A673 (cell line): ENCODE measurements at regions not wholly inside any gene's neighbourhood (a gene's known extent, or its start where the extent isn't known, plus 50 kb on each side); places are given as distances from the start of the nearest gene placed in this dataset.
A peak's percentile ranks its signal among the peaks of the same experiment; 100 is the strongest.

Experiments
- BruUV-seq: library from RNA; stranded (reverse); fragments of 400-500 nt; replicated peaks from 2 replicates; lab custom pipeline; 2021; lab: Mats Ljungman, UMichigan
- CTCF ChIA-PET: fragments of 300-600 bp; sonication (Branson Sonifier 250); formaldehyde crosslinking; loops from one replicate; lab custom pipeline; 2022; ENCODE audit warnings: antibody characterized with exemption; lab: Charles Lee
- POLR2A ChIA-PET: fragments of 300-600 bp; sonication (Branson Sonifier 250); formaldehyde crosslinking; loops from one replicate; lab custom pipeline; 2022; ENCODE audit warnings: antibody characterized with exemption; ENCODE audit not compliant: low non-redundant PET; lab: Charles Lee
- DNase-seq: peaks from one replicate; pipeline ENCODE4 v3.0.0-alpha.2; 2015; ENCODE audit warnings: low spot score
- H3K27ac ChIP-seq: fragments of 200-600 bp; sonication (generic); 2 replicates; pipeline ENCODE4 v1.5.1; 2016; ENCODE audit warnings: mixed run types, low read depth, mild to moderate bottlenecking, mixed read lengths, antibody characterized with exemption, low read length; ENCODE audit not compliant: poor library complexity, severe bottlenecking
- H3K27me3 ChIP-seq: fragments of 200-600 bp; sonication (generic); replicated peaks from 2 replicates; pipeline ENCODE4 v1.6.1; 2017; ENCODE audit warnings: mixed run types, low read depth, mild to moderate bottlenecking, mixed read lengths, antibody characterized with exemption, low read length; ENCODE audit not compliant: insufficient read depth, poor library complexity
- H3K36me3 ChIP-seq: fragments of 200-600 bp; sonication (generic); 2 replicates; pipeline ENCODE4 v1.6.1; 2016; ENCODE audit warnings: mixed run types, mild to moderate bottlenecking, mixed read lengths, antibody characterized with exemption, low read length; ENCODE audit not compliant: insufficient read depth, poor library complexity, severe bottlenecking
- H3K4me1 ChIP-seq: fragments of 200-600 bp; sonication (generic); 2 replicates; pipeline ENCODE4 v1.6.1; 2017; ENCODE audit warnings: mixed run types, mild to moderate bottlenecking, mixed read lengths, antibody characterized with exemption, low read length; ENCODE audit not compliant: insufficient read depth, poor library complexity, severe bottlenecking
- H3K4me3 ChIP-seq: fragments of 200-600 bp; sonication (generic); 2 replicates; pipeline ENCODE4 v1.5.1; 2016; ENCODE audit warnings: low read depth, mixed run types, mild to moderate bottlenecking, mixed read lengths, low read length; ENCODE audit not compliant: poor library complexity, severe bottlenecking
- H3K9me3 ChIP-seq: fragments of 200-600 bp; sonication (generic); 2 replicates; pipeline ENCODE4 v1.6.1; 2016; ENCODE audit warnings: mixed run types, low read depth, mild to moderate bottlenecking, mixed read lengths, antibody characterized with exemption, low read length; ENCODE audit not compliant: poor library complexity, severe bottlenecking
- EZH2 ChIP-seq: fragments of 200-600 bp; sonication (generic); IDR thresholded peaks from 2 replicates; pipeline ENCODE4 v1.6.1; 2017; ENCODE audit warnings: borderline replicate concordance, low read depth, mild to moderate bottlenecking, mixed read lengths, antibody characterized with exemption, low read length; ENCODE audit not compliant: poor library complexity, severe bottlenecking
- intact Hi-C: fragments of 100-400 bp; cut with micrococcal nuclease; formaldehyde crosslinking; loops from one replicate; pipeline ENCODE4 v1.10.0; 2022; ENCODE audit not compliant: unreplicated experiment
- TF ChIP-seq, protein P1 (sequence below): fragments of 300-800, 200-600 bp; sonication (generic); conservative IDR thresholded peaks from 2 replicates; pipeline ENCODE4 v1.5.1; 2017; ENCODE audit warnings: low read depth, mild to moderate bottlenecking, antibody characterized with exemption, low read length, moderate library complexity, mixed read lengths

DNA sequence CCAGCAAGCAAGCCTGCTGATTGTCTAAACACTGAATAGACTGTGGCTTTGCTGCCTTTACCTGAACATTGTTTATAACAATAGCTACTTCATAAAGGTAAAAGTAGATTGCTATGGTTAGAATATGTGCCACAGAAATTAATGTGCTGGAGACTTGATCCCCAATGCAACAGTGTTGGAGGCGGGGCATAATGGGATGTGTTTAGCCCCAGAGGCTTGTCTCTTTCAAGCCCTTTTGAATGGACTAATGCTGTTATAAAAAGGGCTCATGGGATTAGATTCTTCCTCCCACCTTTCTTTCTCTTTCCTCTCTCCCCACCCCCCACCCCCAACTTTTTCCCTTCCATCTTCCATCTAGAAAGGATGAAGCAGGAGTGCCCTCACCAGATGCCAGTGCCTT is 80.2 kb upstream of the PPP2R5A start:
- DNase-seq: no peak
- POLR2A ChIA-PET: no interaction called here

DNA sequence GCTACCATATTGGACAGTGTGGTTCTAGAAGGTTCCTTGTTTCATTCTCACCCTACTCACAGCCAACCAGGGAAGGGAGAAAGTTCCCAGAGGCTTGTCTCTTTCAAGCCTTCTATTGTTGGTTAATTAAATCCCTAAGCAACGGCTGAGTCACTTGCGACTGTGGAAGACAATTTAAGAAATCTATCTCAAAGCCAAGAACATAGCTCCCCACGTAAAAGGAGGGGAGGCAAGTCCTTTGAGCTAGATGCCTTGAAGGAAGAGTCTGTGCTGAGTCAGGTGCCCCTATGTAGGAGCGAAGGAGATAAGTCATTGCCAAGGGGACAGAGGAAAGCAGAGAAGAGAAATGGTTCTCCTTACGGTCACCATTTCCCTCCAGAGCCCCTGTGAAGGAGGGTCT is 79.4 kb upstream of the PPP2R5A start:
- H3K27ac ChIP-seq: no peak overlapping the region
- no peaks in the 10 kb centered on the region for H3K27me3 ChIP-seq
- no peaks in the 10 kb centered on the region for H3K4me1 ChIP-seq
- POLR2A ChIA-PET: no interaction called here
- H3K36me3 ChIP-seq: no peaks in the 10 kb centered on the region
- no peaks in the 10 kb centered on the region for H3K9me3 ChIP-seq
- no TSS peak for BruUV-seq
- TF ChIP-seq, protein P1, sequence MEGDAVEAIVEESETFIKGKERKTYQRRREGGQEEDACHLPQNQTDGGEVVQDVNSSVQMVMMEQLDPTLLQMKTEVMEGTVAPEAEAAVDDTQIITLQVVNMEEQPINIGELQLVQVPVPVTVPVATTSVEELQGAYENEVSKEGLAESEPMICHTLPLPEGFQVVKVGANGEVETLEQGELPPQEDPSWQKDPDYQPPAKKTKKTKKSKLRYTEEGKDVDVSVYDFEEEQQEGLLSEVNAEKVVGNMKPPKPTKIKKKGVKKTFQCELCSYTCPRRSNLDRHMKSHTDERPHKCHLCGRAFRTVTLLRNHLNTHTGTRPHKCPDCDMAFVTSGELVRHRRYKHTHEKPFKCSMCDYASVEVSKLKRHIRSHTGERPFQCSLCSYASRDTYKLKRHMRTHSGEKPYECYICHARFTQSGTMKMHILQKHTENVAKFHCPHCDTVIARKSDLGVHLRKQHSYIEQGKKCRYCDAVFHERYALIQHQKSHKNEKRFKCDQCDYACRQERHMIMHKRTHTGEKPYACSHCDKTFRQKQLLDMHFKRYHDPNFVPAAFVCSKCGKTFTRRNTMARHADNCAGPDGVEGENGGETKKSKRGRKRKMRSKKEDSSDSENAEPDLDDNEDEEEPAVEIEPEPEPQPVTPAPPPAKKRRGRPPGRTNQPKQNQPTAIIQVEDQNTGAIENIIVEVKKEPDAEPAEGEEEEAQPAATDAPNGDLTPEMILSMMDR: no peak
- TF ChIP-seq EZH2: no peak
- CTCF ChIA-PET: no interaction called here
- peak; percentile 45 for DNase-seq
- intact Hi-C loops: no loop called here
- no peak overlapping the region for H3K4me3 ChIP-seq

More for the DNA sequence above, 80.2 kb upstream of the PPP2R5A start:
- no peak overlapping the region for H3K4me3 ChIP-seq
- no peaks in the 10 kb centered on the region for H3K9me3 ChIP-seq
- no TSS peak for BruUV-seq
- CTCF ChIA-PET: interaction anchor here (0.5 kb wide), 1 partner anchor 127 kb away, joined by 3 read pairs; no protein-coding TSS in a partner anchor
- intact Hi-C loops: no loop called here
- H3K27ac ChIP-seq: no peak overlapping the region
- no peaks in the 10 kb centered on the region for H3K4me1 ChIP-seq
- no peaks in the 10 kb centered on the region for H3K36me3 ChIP-seq
- no peak for TF ChIP-seq EZH2
- TF ChIP-seq, protein P1: no peak
- H3K27me3 ChIP-seq: no peaks in the 10 kb centered on the region

DNA sequence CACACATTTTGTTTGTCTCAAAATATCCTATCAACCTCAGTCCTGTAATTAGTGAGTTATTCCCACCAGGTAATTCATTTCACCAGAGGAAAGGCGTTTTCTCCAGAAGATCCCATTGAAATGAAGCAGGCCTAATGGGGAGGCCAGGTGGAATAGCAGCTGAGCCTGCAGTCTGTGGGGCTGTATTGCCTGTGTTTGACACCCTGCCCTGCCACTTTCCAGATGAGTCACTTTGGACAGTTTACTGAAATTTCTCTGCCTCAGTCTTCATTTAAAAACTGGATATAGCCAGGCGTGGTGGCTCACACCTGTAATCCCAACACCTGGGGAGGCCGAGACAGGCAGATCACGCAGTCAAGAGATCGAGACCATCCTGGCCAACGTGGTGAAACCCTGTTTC is 78.1 kb upstream of the PPP2R5A start:
- TF ChIP-seq, protein P1: no peak
- TF ChIP-seq EZH2: no peak

More for the DNA sequence above, 78.1 kb upstream of the PPP2R5A start:
- no TSS peak for BruUV-seq
- Histone ChIP-seq H3K27me3 (no peaks in the 10 kb centered on the region), H3K9me3 (no peaks in the 10 kb centered on the region), H3K4me3 (no peak overlapping the region), H3K27ac (no peak overlapping the region), H3K4me1 (no peaks in the 10 kb centered on the region), H3K36me3 (no peaks in the 10 kb centered on the region)
- CTCF ChIA-PET: no interaction called here
- no peak for DNase-seq
- POLR2A ChIA-PET: no interaction called here
- intact Hi-C loops: no loop called here
